ENCODE measurements at regions not wholly inside any gene's neighbourhood (a gene's known extent, or its start where the extent isn't known, plus 50 kb on each side); places are given as distances from the start of the nearest gene placed in this dataset.

DNA sequence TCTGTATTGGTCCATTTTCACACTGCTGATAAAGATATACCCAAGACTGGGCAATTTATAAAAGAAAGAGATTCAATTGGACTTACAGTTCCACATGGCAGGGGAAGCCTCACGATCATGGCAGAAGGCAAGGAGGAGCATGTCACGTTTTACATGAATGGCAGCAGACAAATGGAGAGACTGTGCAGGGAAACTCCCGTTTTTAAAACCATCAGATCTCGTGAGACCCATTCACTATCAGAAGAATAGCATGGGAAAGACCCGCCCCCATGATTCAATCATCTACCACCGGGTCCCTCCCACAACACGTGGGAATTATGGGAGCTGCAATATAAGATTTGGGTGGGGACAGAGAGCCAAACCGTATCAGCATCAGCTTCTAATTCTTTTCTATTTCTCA, 217.0 kb downstream of the ANAPC1 start:
- TF ChIP-seq, protein P1, sequence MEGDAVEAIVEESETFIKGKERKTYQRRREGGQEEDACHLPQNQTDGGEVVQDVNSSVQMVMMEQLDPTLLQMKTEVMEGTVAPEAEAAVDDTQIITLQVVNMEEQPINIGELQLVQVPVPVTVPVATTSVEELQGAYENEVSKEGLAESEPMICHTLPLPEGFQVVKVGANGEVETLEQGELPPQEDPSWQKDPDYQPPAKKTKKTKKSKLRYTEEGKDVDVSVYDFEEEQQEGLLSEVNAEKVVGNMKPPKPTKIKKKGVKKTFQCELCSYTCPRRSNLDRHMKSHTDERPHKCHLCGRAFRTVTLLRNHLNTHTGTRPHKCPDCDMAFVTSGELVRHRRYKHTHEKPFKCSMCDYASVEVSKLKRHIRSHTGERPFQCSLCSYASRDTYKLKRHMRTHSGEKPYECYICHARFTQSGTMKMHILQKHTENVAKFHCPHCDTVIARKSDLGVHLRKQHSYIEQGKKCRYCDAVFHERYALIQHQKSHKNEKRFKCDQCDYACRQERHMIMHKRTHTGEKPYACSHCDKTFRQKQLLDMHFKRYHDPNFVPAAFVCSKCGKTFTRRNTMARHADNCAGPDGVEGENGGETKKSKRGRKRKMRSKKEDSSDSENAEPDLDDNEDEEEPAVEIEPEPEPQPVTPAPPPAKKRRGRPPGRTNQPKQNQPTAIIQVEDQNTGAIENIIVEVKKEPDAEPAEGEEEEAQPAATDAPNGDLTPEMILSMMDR (conservative IDR thresholded peaks at IDR 0.05; ENCODE audit: low read length), result no peak
- no peak for TF ChIP-seq EZH2phosphoT487 (IDR thresholded peaks at IDR 0.05; ENCODE audit: borderline replicate concordance)
